HG02852 (cell line): ENCODE measurements at regions not wholly inside any gene's neighbourhood (a gene's known extent, or its start where the extent isn't known, plus 50 kb on each side); places are given as distances from the start of the nearest gene placed in this dataset.

Experiments
- ATAC-seq: cut with Tn5 transposase; IDR thresholded peaks from one replicate; pipeline ENCODE4 v1.9.1; 2021; ENCODE audit warnings: mild to moderate bottlenecking, moderate library complexity; ENCODE audit not compliant: unreplicated experiment

- ATAC-seq, result no peak
Observed at GRCh38 chr5:3029396-3029795, 277.9 kb upstream of the IRX2 start.

- no peak for ATAC-seq
Observed at GRCh38 chr5:3027866-3028635, 276.6 kb upstream of the IRX2 start.

- no peak for ATAC-seq
Observed at GRCh38 chr5:3027185-3027865, 275.8 kb upstream of the IRX2 start.

GRCh38 chr5:3026651-3027050, 275.2 kb upstream of the IRX2 start:
- ATAC-seq, result no peak

- no peak for ATAC-seq
Observed at GRCh38 chr5:3026099-3026498, 274.6 kb upstream of the IRX2 start.

GRCh38 chr5:3025392-3025791, 273.9 kb upstream of the IRX2 start:
- ATAC-seq, result no peak

- ATAC-seq, result no peak
Observed at GRCh38 chr5:3024976-3025375, 273.5 kb upstream of the IRX2 start.

- no peak for ATAC-seq
Observed at GRCh38 chr5:3024554-3024953, 273.1 kb upstream of the IRX2 start.

- no peak for ATAC-seq
Observed at GRCh38 chr5:3024126-3024525, 272.6 kb upstream of the IRX2 start.

- ATAC-seq, result no peak
Observed at GRCh38 chr5:3023656-3024055, 272.2 kb upstream of the IRX2 start.

- no peak for ATAC-seq
Observed at GRCh38 chr5:3022665-3023064, 271.2 kb upstream of the IRX2 start.

GRCh38 chr5:3020426-3020825, 268.9 kb upstream of the IRX2 start:
- ATAC-seq, result no peak

GRCh38 chr5:3019045-3019444, 267.6 kb upstream of the IRX2 start:
- ATAC-seq, result no peak

GRCh38 chr5:3011764-3012017, 260.2 kb upstream of the IRX2 start:
- ATAC-seq, result no peak

- ATAC-seq, result no peak
Observed at GRCh38 chr5:3010953-3011763, 259.7 kb upstream of the IRX2 start.

GRCh38 chr5:3010301-3010952, 258.9 kb upstream of the IRX2 start:
- ATAC-seq, result no peak

GRCh38 chr5:3009605-3010004, 258.1 kb upstream of the IRX2 start:
- no peak for ATAC-seq

GRCh38 chr5:3007577-3007976, 256.1 kb upstream of the IRX2 start:
- no peak for ATAC-seq

GRCh38 chr5:3006961-3007551, 255.6 kb upstream of the IRX2 start:
- ATAC-seq, result no peak

- no peak for ATAC-seq
Observed at GRCh38 chr5:3006526-3006925, 255.0 kb upstream of the IRX2 start.
